GOT3 (cell line): ENCODE measurements at regions not wholly inside any gene's neighbourhood (a gene's known extent, or its start where the extent isn't known, plus 50 kb on each side); places are given as distances from the start of the nearest gene placed in this dataset.

Source experiments
- DNase-seq: peaks from one replicate; lab custom pipeline; 2025; ENCODE audit warnings: mixed read lengths; lab: John Stamatoyannopoulos, UW

GRCh38 chr4:123497340-123497739, 100.7 kb downstream of the SPRY1 start:
- no peak for DNase-seq

- no peak for DNase-seq
These were observed 105.1 kb downstream of the SPRY1 start for GRCh38 chr4:123501733-123502132.

GRCh38 chr4:123503698-123504363, 107.2 kb downstream of the SPRY1 start:
- DNase-seq: no peak

GRCh38 chr4:123505095-123506010, 108.8 kb downstream of the SPRY1 start:
- no peak for DNase-seq

GRCh38 chr4:123506011-123506695, 109.6 kb downstream of the SPRY1 start:
- DNase-seq: no peak

GRCh38 chr4:123507376-123507775, 110.8 kb downstream of the SPRY1 start:
- no peak for DNase-seq

- no peak for DNase-seq
These were observed 113.6 kb downstream of the SPRY1 start for GRCh38 chr4:123510221-123510620.

- DNase-seq: no peak
These were observed 114.1 kb downstream of the SPRY1 start for GRCh38 chr4:123510659-123511058.

GRCh38 chr4:123516576-123516975, 120.0 kb downstream of the SPRY1 start:
- no peak for DNase-seq

- DNase-seq: no peak
These were observed 120.6 kb downstream of the SPRY1 start for GRCh38 chr4:123517176-123517575.

- DNase-seq: no peak
These were observed 121.4 kb downstream of the SPRY1 start for GRCh38 chr4:123517971-123518370.

- no peak for DNase-seq
These were observed 123.7 kb downstream of the SPRY1 start for GRCh38 chr4:123520325-123520724.

- DNase-seq: no peak
These were observed 125.5 kb downstream of the SPRY1 start for GRCh38 chr4:123522081-123522480.

GRCh38 chr4:123522646-123523045, 126.1 kb downstream of the SPRY1 start:
- no peak for DNase-seq

- no peak for DNase-seq
These were observed 128.5 kb downstream of the SPRY1 start for GRCh38 chr4:123524958-123525628.

- DNase-seq: no peak
These were observed 129.9 kb downstream of the SPRY1 start for GRCh38 chr4:123526511-123526910.

- no peak for DNase-seq
These were observed 132.1 kb downstream of the SPRY1 start for GRCh38 chr4:123528501-123529277.

- no peak for DNase-seq
These were observed 132.6 kb downstream of the SPRY1 start for GRCh38 chr4:123529278-123529568.

GRCh38 chr4:123530357-123530756, 133.8 kb downstream of the SPRY1 start:
- DNase-seq: no peak

GRCh38 chr4:123535037-123535748, 138.6 kb downstream of the SPRY1 start:
- no peak for DNase-seq

GRCh38 chr4:123536225-123536624, 139.6 kb downstream of the SPRY1 start:
- no peak for DNase-seq
